Lower leg skin (tissue), 4 donors: ENCODE measurements at regions not wholly inside any gene's neighbourhood (a gene's known extent, or its start where the extent isn't known, plus 50 kb on each side); places are given as distances from the start of the nearest gene placed in this dataset.
A peak's percentile ranks its signal among the peaks of the same experiment; 100 is the strongest.

Experiments used
- DNase-seq, 2 donors: peaks; one replicate each; pipeline ENCODE4 v3.0.0-alpha.2; 2019; ENCODE audit warnings: low spot score in 2 of 2
- H3K4me3 ChIP-seq: fragments of 200-600 bp; sonication (generic); 2 replicates; pipeline ENCODE4 v1.5.1; 2017; ENCODE audit warnings: mild to moderate bottlenecking, low read depth; ENCODE audit not compliant: poor library complexity, severe bottlenecking
- CTCF ChIP-seq, 3 donors: fragments of 450-650 bp; IDR thresholded peaks; one replicate each; pipeline ENCODE4 v1.5.1; 2016; ENCODE audit warnings: antibody characterized with exemption in 3 of 3, mild to moderate bottlenecking in 3 of 3, moderate library complexity in 2 of 3
- POLR2A ChIP-seq, 2 donors: fragments of 450-650 bp; IDR thresholded peaks; one replicate each; pipeline ENCODE4 v1.6.1; 2016 to 2017; ENCODE audit warnings: antibody characterized with exemption in 2 of 2, mild to moderate bottlenecking in 1 of 2, moderate library complexity in 1 of 2
- WGBS, 2 donors: methylation state at CpG; one replicate each; pipeline ENCODE4 v1.1.5; 2018; 5-methylcytosine and 5-hydroxymethylcytosine counted together
- intact Hi-C: fragments of 100-400 bp; cut with DNase I; formaldehyde crosslinking; loops from one replicate; pipeline ENCODE4 v1.15.0; 2023; ENCODE audit warnings: low total_unique reads

GRCh38 chr13:19067767-19068166 lies 113.9 kb downstream of the TUBA3C start:
- intact Hi-C loops = no loop called here
- no peak for DNase-seq
- WGBS, 2 donors = 88 to 96% methylated on average over 2 of the region's 2 CpGs
- H3K4me3 ChIP-seq = no peak overlapping the region
- TF ChIP-seq POLR2A (IDR thresholded peaks at IDR 0.05) (no peak), CTCF (IDR thresholded peaks at IDR 0.05) (no peak)

- peak in 1 of 2 donors; percentile 68 for DNase-seq
Observed at GRCh38 chr13:19062801-19063200, 118.8 kb downstream of the TUBA3C start.

GRCh38 chr13:19062019-19062646 lies 119.5 kb downstream of the TUBA3C start:
- no peak overlapping the region for H3K4me3 ChIP-seq
- WGBS, 2 donors = 84 to 96% methylated on average over 9 to 10 of the region's 11 CpGs
- peak in 1 of 2 donors; percentile 62 for DNase-seq
- TF ChIP-seq CTCF (IDR thresholded peaks at IDR 0.05) (no peak), POLR2A (IDR thresholded peaks at IDR 0.05) (no peak)
- intact Hi-C loops = no loop called here

More at GRCh38 chr13:19062801-19063200, 118.8 kb downstream of the TUBA3C start:
- no peak overlapping the region for H3K4me3 ChIP-seq
- intact Hi-C loops = no loop called here
- TF ChIP-seq CTCF (IDR thresholded peaks at IDR 0.05) (no peak), POLR2A (IDR thresholded peaks at IDR 0.05) (no peak)
- WGBS, 2 donors = 65 to 74% methylated on average over 4 of the region's 4 CpGs

- 85 to 86% methylated on average over 6 of the region's 6 CpGs for WGBS, 2 donors
- TF ChIP-seq CTCF (IDR thresholded peaks at IDR 0.05) = no peak
- TF ChIP-seq POLR2A (IDR thresholded peaks at IDR 0.05) = no peak
- DNase-seq = peak in 1 of 2 donors; percentile 74
- H3K4me3 ChIP-seq = no peak overlapping the region
- intact Hi-C loops = no loop called here
Observed at GRCh38 chr13:19061278-19061677, 120.3 kb downstream of the TUBA3C start.

GRCh38 chr13:19060311-19061002 lies 121.2 kb downstream of the TUBA3C start:
- TF ChIP-seq CTCF (IDR thresholded peaks at IDR 0.05) (no peak), POLR2A (IDR thresholded peaks at IDR 0.05) (no peak)
- DNase-seq = peak in 1 of 2 donors; percentile 70
- H3K4me3 ChIP-seq = no peak overlapping the region
- intact Hi-C loops = no loop called here
- WGBS, 2 donors = 84 to 90% methylated on average over 13 of the region's 13 CpGs
